HEK293 (cell line): ENCODE measurements at regions not wholly inside any gene's neighbourhood (a gene's known extent, or its start where the extent isn't known, plus 50 kb on each side); places are given as distances from the start of the nearest gene placed in this dataset.
"Not testable (repeated sequence)": the region's sequence is repeated elsewhere in the genome, so short reads cannot be mapped to it uniquely, and the experiment has no call there.

Experiments used
- CTCF ChIA-PET: fragments of 350-600 bp; formaldehyde crosslinking; extraction: SDS; loops from one replicate; lab custom pipeline; 2021; ENCODE audit warnings: antibody characterized with exemption; lab: Yijun Ruan, JAX
- POLR2A ChIA-PET: fragments of 300-600 bp; formaldehyde crosslinking; extraction: SDS; loops from one replicate; lab custom pipeline; 2020; ENCODE audit warnings: antibody characterized with exemption, inconsistent platforms; lab: Yijun Ruan, JAX
- H3K27ac ChIP-seq: fragments of 200-500 bp; sonication (Bioruptor generic); 2 replicates; pipeline ENCODE4 v1.5.1; 2014; ENCODE audit warnings: low read depth, low read length, control low read depth, inconsistent platforms; ENCODE audit errors: extremely low read depth
- H3K36me3 ChIP-seq, 2 experiments: fragments of 200-500 bp in 1 of 2; sonication (Bioruptor generic) in 1 of 2; 1 replicate in 1 of 2; 2 replicates in 1 of 2; pipeline ENCODE4 v1.5.1; 2014 to 2017; ENCODE audit warnings: inconsistent platforms in 2 of 2, low read length in 2 of 2; ENCODE audit not compliant: control insufficient read depth in 2 of 2, insufficient read depth in 1 of 2
- H3K4me1 ChIP-seq: fragments of 200-500 bp; sonication (Bioruptor generic); 2 replicates; pipeline ENCODE4 v1.5.1; 2014; ENCODE audit warnings: mild to moderate bottlenecking, low read length, inconsistent platforms; ENCODE audit not compliant: control insufficient read depth, insufficient read depth
- H3K4me3 ChIP-seq: 2 replicates; pipeline ENCODE4 v1.5.1; 2011; ENCODE audit warnings: low read depth, mild to moderate bottlenecking, control low read depth, low read length, moderate library complexity
- H3K9me3 ChIP-seq: fragments of 200-500 bp; sonication (Bioruptor generic); 2 replicates; pipeline ENCODE4 v1.5.1; 2014; ENCODE audit warnings: low read depth, low read length, inconsistent platforms; ENCODE audit not compliant: control insufficient read depth, insufficient read depth

DNA sequence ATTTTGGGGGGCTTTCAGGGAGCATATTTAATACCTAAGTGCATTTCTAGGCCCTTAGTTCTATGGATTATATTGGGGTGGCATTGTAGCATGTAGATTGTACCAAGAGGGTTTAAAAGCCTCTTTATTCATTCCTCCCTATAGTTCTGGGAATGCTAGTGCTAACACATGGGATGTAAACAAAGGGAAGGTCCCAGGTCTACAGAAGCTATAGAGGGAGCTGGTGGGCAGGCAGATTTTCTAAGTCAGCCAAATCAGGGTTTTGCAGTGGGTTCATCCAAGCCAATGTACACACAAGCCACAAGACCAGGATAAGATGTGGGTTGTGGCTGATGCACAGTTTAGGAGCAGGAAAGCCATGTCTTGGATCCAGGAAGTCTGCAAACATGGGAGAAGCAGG is 131.8 kb downstream of the SRGAP2 start:
- H3K36me3 ChIP-seq, H3K4me1 ChIP-seq, POLR2A ChIA-PET, H3K9me3 ChIP-seq, CTCF ChIA-PET, H3K4me3 ChIP-seq, H3K27ac ChIP-seq: not testable (repeated sequence)

DNA sequence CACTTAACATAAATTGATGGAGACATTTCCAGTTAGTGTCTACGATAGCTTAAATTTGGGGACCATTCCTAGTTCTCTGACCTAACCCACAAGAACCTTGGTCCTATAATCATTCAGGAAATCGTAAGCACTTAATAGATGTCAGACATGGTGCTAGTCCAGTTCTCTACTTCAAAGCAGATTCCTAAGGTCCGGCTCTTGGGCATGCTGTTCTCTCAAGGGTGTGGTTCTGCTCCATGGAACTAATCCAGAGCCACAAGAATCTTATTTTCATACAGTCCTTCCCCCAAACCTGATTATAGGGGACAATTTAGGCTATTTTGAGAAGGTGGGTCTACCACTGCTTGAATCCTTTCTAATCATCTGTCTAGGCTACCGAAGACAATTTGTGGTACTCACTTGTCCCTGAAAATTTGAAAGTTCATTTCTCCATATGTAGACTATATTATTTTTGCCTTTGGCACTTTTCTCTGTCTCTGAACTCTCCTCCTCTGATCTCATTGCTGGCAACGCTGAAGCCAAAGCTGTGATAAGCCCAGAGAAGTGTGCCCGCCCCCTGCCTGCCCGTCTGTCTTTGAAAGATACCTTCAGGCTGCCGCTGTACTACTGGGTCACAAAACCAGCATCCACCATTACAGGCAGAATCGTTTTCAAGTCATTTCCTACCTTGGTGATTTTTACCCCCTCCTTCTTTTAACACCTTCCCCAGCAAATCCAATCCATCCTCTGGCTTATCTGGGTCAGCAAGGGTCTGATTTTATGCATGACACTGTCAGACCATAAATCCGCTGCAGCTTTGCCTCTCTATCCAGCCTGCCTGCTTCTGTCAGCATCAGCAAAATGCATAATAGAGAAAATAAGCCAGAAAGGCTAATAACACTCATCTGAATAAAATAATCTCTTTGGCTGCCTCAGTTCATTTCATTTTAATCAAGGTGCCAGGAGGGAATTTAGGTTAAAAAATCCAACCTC is 132.8 kb downstream of the SRGAP2 start:
- POLR2A ChIA-PET, H3K27ac ChIP-seq, CTCF ChIA-PET, H3K36me3 ChIP-seq, H3K9me3 ChIP-seq, H3K4me3 ChIP-seq, H3K4me1 ChIP-seq: not testable (repeated sequence)

DNA sequence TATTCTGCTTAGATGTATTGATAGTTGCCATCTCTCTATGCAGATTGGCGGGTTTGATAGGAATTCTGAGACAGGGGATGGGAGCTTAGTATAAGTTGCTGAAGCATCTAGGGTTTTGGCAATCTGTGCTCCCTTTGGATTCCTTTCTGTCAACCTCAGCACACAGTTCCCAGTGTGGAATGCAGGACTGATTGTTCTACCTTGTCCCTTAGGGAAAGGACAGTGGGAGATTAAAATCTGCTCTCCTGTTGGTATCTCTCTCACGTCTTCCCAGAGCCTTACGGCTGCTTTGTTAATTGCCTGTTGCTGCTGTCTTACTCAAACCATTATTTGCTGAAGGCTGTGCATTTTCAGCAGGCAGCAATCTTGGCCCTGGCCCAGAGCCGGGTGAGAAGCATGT is 133.3 kb upstream of the IKBKE start:
- POLR2A ChIA-PET, CTCF ChIA-PET, H3K4me1 ChIP-seq: not testable (repeated sequence)

DNA sequence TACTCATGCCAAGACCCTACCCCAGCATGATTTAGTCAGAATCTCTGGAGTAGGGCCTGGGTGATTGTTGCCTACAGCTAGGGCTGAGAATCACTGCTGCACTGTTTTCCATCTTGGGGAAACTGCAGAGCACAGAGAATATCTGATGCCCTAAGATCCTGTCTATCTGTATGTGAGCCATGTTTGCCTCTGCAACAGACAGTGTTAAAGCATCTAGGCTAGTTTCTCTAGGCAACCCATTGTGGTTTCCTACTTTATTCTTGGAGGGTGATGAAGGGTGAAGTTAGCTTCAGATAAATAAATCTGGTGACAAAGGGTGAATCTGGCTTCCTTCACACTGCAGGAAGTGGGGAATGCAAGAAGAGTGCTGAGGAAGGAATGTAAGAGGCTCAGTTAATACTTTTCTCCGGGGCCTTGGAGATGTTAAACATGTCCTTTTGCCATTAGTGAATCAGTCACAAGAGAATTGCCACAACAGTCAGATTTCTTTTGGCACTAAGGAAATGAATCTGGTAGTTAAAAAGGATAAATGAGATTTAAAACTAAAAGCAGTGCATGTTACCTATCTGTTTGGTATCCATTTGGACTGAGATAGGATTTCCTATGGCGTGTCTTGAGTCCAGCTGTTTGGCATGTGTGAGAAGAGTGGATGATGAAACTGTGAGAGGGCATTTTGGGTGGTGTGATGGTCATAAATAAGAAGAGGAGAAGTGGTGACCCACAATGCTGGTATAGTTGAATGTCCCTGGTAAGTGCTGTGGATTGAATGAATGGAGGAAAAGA is 119.6 kb upstream of the IKBKE start:
- H3K9me3 ChIP-seq, H3K4me1 ChIP-seq, H3K4me3 ChIP-seq, CTCF ChIA-PET, POLR2A ChIA-PET, H3K27ac ChIP-seq, H3K36me3 ChIP-seq: not testable (repeated sequence)

More for the DNA sequence above, 133.3 kb upstream of the IKBKE start:
- H3K9me3 ChIP-seq, H3K27ac ChIP-seq, H3K4me3 ChIP-seq, H3K36me3 ChIP-seq: not testable (repeated sequence)

DNA sequence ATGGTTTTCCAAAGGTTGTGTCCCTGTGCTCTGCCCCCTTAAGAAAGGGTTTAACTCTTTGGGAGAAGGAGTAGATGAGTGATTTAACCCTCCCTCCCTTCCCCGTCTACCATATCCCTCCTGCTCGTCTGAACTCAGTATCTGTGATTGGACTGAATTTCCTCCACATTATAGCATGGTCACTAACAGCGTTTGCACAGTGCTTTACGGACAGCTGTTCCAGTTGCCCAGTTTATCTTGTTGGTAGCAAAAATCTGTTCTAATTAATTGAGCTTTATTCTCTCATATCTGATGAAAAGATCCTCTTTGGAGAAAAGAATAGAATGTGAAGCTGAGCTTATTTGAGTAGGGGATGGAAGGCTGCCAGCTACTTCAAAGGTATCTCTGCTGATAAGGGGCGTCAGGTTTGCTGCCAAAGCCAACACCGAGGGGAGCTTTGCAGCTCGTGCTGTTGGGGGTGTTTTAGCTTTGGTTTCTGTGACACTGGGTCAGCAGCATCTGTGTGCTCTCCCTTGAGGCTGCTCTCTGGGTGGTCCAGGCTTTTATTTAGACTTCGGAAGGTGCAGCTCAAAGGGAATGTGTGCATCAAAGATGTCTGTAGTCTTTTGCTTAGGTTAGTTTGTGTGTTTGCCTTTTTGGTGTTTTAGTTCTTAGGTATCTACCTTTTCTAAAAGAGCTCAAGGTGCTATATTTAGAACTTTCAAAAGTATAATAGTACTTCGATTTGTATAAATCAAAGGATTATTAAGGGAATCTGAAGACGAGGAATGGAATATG is 118.8 kb upstream of the IKBKE start:
- POLR2A ChIA-PET, CTCF ChIA-PET: not testable (repeated sequence)

DNA sequence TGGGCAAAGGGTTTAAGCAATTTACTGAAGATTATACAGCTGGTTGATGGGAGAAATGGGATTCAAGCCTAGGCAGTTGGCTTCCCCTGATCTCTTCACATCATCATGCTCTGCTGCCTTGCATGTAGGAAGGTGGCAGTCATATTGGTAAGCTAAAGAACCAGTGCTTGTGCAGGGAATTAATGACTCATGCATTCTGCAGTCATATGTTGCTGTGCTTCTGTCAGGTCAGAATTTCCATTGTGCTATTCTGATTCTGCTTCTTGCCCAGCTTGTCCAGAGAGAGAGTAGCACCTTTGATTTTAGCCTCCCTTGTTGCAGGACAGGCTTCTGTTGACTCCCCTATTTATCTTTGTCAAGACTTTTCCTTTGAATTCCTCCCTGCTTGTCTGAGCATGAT is 114.0 kb upstream of the IKBKE start:
- H3K9me3 ChIP-seq, CTCF ChIA-PET, H3K27ac ChIP-seq, H3K4me3 ChIP-seq, H3K4me1 ChIP-seq, POLR2A ChIA-PET, H3K36me3 ChIP-seq: not testable (repeated sequence)

More for the DNA sequence above, 118.8 kb upstream of the IKBKE start:
- not testable (repeated sequence) for H3K9me3 ChIP-seq, H3K4me3 ChIP-seq, H3K4me1 ChIP-seq, H3K36me3 ChIP-seq, H3K27ac ChIP-seq

DNA sequence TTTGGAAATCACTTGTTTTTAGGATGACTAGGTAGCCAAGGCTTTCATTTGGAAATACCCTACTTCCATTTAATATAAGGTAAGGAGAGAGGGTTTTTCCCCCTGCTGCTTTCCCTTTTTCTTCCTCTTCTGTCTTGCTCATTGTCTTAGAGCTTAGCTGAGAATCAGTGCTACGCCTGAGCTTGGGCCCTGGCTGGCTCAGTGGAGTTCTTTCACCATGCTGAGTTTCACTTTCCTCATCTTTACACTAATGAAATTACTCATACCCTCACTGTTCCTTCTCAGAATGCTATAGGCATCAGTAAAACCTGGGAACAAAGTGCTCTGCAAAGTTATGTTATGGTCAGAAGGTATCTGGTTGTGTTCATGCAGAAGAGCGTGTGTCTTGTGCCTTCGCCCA is 112.3 kb upstream of the IKBKE start:
- H3K36me3 ChIP-seq, H3K27ac ChIP-seq, H3K4me3 ChIP-seq, POLR2A ChIA-PET, H3K9me3 ChIP-seq, CTCF ChIA-PET, H3K4me1 ChIP-seq: not testable (repeated sequence)

DNA sequence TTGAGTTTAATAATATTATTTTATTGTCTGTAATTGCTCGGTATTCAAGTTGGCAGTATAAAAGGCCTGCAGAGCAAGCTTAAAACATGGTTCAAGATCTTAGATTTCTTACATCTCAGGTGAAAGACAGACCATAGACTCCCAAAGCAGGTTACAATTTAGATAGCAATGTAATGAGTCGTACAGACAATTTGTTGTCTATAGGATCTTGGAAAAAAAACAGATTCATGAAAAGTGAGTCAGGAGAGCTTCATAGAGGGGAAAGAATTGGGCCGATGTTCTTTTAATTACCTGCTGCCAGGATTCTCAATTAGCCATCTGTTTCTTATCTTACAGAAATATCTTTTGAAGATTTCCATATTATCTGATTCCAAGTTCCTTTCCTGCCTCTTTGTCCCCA is 111.5 kb upstream of the IKBKE start:
- H3K36me3 ChIP-seq, H3K4me1 ChIP-seq, H3K4me3 ChIP-seq, H3K27ac ChIP-seq, H3K9me3 ChIP-seq, CTCF ChIA-PET, POLR2A ChIA-PET: not testable (repeated sequence)

DNA sequence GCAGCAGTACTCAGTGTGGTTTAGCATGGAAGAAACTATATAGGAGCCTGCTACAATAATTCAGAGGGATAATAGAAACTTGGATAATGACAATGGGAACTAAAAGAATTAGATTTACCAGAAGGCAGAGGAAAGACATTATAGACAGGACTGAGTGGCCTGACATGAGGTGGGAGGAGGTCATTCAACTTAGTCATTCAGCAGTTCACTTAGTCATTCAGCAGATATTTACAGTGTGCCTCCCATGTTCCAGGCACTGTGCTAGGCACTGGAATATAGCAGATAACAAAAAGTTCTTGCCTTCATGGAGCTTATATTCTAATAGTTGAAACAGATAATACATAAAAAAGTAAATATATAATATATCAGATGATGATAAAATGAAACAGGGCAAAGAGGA is 110.9 kb upstream of the IKBKE start:
- CTCF ChIA-PET, POLR2A ChIA-PET, H3K27ac ChIP-seq, H3K4me3 ChIP-seq, H3K9me3 ChIP-seq, H3K36me3 ChIP-seq, H3K4me1 ChIP-seq: not testable (repeated sequence)

DNA sequence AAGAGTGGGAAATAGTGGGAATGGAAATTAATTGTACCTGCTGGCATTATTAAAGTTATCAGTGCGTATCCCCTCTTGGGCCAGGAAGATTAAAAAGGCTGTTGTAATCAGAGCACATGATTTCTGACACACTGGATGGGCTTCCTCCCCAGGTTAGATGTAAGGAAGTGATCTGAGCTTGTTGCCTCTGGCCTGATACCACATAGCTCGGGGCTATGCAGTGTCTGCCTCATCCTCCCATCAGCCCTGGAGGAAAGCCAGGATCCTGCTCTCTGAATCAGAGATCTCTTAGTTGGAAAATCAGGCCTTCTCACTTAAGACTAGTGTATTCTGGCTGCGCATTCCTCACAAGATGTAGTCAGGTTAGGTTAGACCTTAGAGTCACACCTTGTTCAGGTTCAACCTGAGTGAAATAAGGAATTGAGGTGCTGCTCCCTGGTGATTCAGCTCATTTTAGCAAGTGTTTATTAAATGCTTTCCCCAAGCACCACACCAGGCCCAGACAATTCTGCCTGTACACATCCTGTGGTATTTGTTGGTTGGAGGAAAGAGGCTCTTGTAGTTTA is 108.2 kb upstream of the IKBKE start:
- H3K27ac ChIP-seq, H3K9me3 ChIP-seq, H3K4me3 ChIP-seq, CTCF ChIA-PET, H3K36me3 ChIP-seq, H3K4me1 ChIP-seq, POLR2A ChIA-PET: not testable (repeated sequence)
